Heart left ventricle (tissue), 16 donors: ENCODE measurements at regions not wholly inside any gene's neighbourhood (a gene's known extent, or its start where the extent isn't known, plus 50 kb on each side); places are given as distances from the start of the nearest gene placed in this dataset.

Source experiments
- ATAC-seq, 4 donors: fragments of 200-7000 bp; cut with Tn5 transposase; one replicate each; pipeline ENCODE4 v1.9.1; 2020 to 2022; ENCODE audit warnings: moderate library complexity in 4 of 4, mild to moderate bottlenecking in 3 of 4, moderate number of reproducible peaks in 1 of 4
- DNase-seq, 5 donors: peaks; one replicate each; pipeline ENCODE4 v3.0.0-alpha.2; 2020
- H3K27ac ChIP-seq, 12 donors: fragments of 200-600 bp; sonication (generic) in 4 of 12; one replicate each; pipeline versions ENCODE4 v1.5.0 to v1.8.0; 2016 to 2022; ENCODE audit warnings: mild to moderate bottlenecking in 2 of 12
- H3K27me3 ChIP-seq, 9 donors: fragments of 200-600 bp; sonication (generic) in 2 of 9; one replicate each; pipeline versions ENCODE4 v1.5.1 to v1.8.0; 2016 to 2022; ENCODE audit warnings: mild to moderate bottlenecking in 3 of 9
- H3K36me3 ChIP-seq, 9 donors: fragments of 200-600 bp; sonication (generic) in 2 of 9; one replicate each; pipeline versions ENCODE4 v1.5.0 to v1.8.0; 2018 to 2022; ENCODE audit warnings: mild to moderate bottlenecking in 2 of 9
- H3K4me1 ChIP-seq, 12 donors: fragments of 200-600 bp; sonication (generic) in 4 of 12; one replicate each; pipeline versions ENCODE4 v1.5.0 to v1.8.0; 2016 to 2022; ENCODE audit warnings: mild to moderate bottlenecking in 3 of 12
- H3K4me3 ChIP-seq, 12 donors: fragments of 200-600 bp; sonication (generic) in 4 of 12; one replicate each; pipeline versions ENCODE4 v1.5.0 to v1.8.0; 2017 to 2022; ENCODE audit warnings: mild to moderate bottlenecking in 9 of 12, moderate library complexity in 4 of 12
- H3K9me3 ChIP-seq, 12 donors: fragments of 200-600 bp; sonication (generic) in 4 of 12; one replicate each; pipeline versions ENCODE4 v1.5.0 to v1.8.0; 2016 to 2022; ENCODE audit warnings: mild to moderate bottlenecking in 1 of 12
- POLR2A ChIP-seq, 2 donors: fragments of 450-650 bp; IDR thresholded peaks; one replicate each; pipeline ENCODE4 v1.6.1; 2017; ENCODE audit warnings: antibody characterized with exemption in 2 of 2, mild to moderate bottlenecking in 2 of 2, moderate library complexity in 2 of 2
- WGBS, 4 donors: extraction: QIAGEN DNeasy Blood & Tissue Kit in 2 of 4; methylation state at CpG; one replicate each; pipeline versions ENCODE4 v1.1.5 to v1.1.7; 2013 to 2018; 5-methylcytosine and 5-hydroxymethylcytosine counted together
- intact Hi-C, 10 donors: fragments of 100-400 bp; cut with DNase I; formaldehyde crosslinking; loops; one replicate each; pipeline versions ENCODE4 v1.11.1 to v1.14.2; 2022
- TF ChIP-seq, protein P1 (sequence below), 12 donors: fragments of 200-600 bp; sonication (generic) in 4 of 12; IDR thresholded peaks; one replicate each; pipeline versions ENCODE4 v1.5.0 to v1.8.0; 2018 to 2022; ENCODE audit warnings: antibody characterized with exemption in 12 of 12, mild to moderate bottlenecking in 5 of 12
- donor health status: ischemic (EF 13 %, LVEDD 7.1; RV severe dilation, severe dysfunction).
- donor health status: healthy with polysubstance abuse.
- donor health status: DM: no; HTN: yes; CAD: no.
- donor health status: DM: no; HTN: no; CAD: no.
- donor health status: ischemic (EF 25% LVEDD 6.9; RV normal size, moderate dysfunction).
- donor health status: ischemic (EF 25% LVEDD 5.7; RV mildly dilated, moderate dysfunction).
- donor health status: healthy.
- donor health status: DM: yes; HTN: yes; CAD: no.
- donor health status: ischemic (EF 35%, LVEDD 5.7; RV mildly dilated, moderate dysfunction).
- donor health status: nonischemic (EF 11% LVEDD 7.7; RV severe dilation, severe dysfunction).
- donor health status: DM: yes; HTN: yes; CAD: no.
- donor health status: PGD.
- donor health status: ischemic (EF 29% LVEDD 5.4; RV normal size, mild dysfunction).
- donor health status: nonischemic (EF 23%, LVEDD 6.1; RV moderate dilation, normal function).

GRCh38 chr10:126849646-126850045, 55.6 kb upstream of the DOCK1 start:
- Histone ChIP-seq H3K4me3 (no peak overlapping the region), H3K4me1 (no peaks in the 10 kb centered on the region), H3K27me3 (no peaks in the 10 kb centered on the region), H3K27ac (no peak overlapping the region), H3K9me3 (no peaks in the 10 kb centered on the region), H3K36me3 (no peaks in the 10 kb centered on the region)
- ATAC-seq (no peak), DNase-seq (no peak)
- 89 to 93% (median 92%) methylated on average over 3 of the region's 3 CpGs for WGBS, 4 donors
- TF ChIP-seq, protein P1, sequence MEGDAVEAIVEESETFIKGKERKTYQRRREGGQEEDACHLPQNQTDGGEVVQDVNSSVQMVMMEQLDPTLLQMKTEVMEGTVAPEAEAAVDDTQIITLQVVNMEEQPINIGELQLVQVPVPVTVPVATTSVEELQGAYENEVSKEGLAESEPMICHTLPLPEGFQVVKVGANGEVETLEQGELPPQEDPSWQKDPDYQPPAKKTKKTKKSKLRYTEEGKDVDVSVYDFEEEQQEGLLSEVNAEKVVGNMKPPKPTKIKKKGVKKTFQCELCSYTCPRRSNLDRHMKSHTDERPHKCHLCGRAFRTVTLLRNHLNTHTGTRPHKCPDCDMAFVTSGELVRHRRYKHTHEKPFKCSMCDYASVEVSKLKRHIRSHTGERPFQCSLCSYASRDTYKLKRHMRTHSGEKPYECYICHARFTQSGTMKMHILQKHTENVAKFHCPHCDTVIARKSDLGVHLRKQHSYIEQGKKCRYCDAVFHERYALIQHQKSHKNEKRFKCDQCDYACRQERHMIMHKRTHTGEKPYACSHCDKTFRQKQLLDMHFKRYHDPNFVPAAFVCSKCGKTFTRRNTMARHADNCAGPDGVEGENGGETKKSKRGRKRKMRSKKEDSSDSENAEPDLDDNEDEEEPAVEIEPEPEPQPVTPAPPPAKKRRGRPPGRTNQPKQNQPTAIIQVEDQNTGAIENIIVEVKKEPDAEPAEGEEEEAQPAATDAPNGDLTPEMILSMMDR (IDR thresholded peaks at IDR 0.05): no peak
- no peak for TF ChIP-seq POLR2A (IDR thresholded peaks at IDR 0.05)
- intact Hi-C loops: no loop called here

GRCh38 chr10:126851414-126852108, 53.7 kb upstream of the DOCK1 start:
- no peaks in the 10 kb centered on the region for H3K4me1 ChIP-seq
- no peaks in the 10 kb centered on the region for H3K27me3 ChIP-seq
- TF ChIP-seq, protein P1 (IDR thresholded peaks at IDR 0.05): no peak
- TF ChIP-seq POLR2A (IDR thresholded peaks at IDR 0.05): no peak
- DNase-seq: no peak
- intact Hi-C loops: no loop called here
- no peak overlapping the region for H3K4me3 ChIP-seq
- no peak overlapping the region for H3K27ac ChIP-seq
- peaks cover 0 to 6% (median 0%) of the 10 kb centered on the region in 12 donors for H3K9me3 ChIP-seq
- 72 to 82% (median 77%) methylated on average over 7 of the region's 7 CpGs for WGBS, 4 donors
- no peaks in the 10 kb centered on the region for H3K36me3 ChIP-seq
- no peak for ATAC-seq

GRCh38 chr10:126854726-126855495, 50.3 kb upstream of the DOCK1 start:
- H3K9me3 ChIP-seq: peaks cover 0 to 15% (median 0%) of the 10 kb centered on the region in 12 donors
- no peaks in the 10 kb centered on the region for H3K27me3 ChIP-seq
- no peaks in the 10 kb centered on the region for H3K36me3 ChIP-seq
- no peaks in the 10 kb centered on the region for H3K4me1 ChIP-seq
- TF ChIP-seq POLR2A (IDR thresholded peaks at IDR 0.05): no peak
- TF ChIP-seq, protein P1 (IDR thresholded peaks at IDR 0.05): no peak
- intact Hi-C loops: no loop called here
- DNase-seq: no peak
- no peak for ATAC-seq
- no peak overlapping the region for H3K4me3 ChIP-seq
- 69 to 80% (median 77%) methylated on average over 10 of the region's 10 CpGs for WGBS, 4 donors
- H3K27ac ChIP-seq: no peak overlapping the region
